GM12873 (cell line): ENCODE measurements at regions not wholly inside any gene's neighbourhood (a gene's known extent, or its start where the extent isn't known, plus 50 kb on each side); places are given as distances from the start of the nearest gene placed in this dataset.

Experiments used
- CTCF ChIP-seq: IDR thresholded peaks from 2 replicates; pipeline ENCODE4 v1.5.1; 2012; ENCODE audit warnings: low read depth, mild to moderate bottlenecking, moderate library complexity, low read length, control low read depth; ENCODE audit not compliant: insufficient read depth; ENCODE audit errors: missing control alignments

GRCh38 chr1:22290611-22291010 is 147.7 kb upstream of the WNT4 start:
- TF ChIP-seq CTCF = no peak

GRCh38 chr1:22291057-22291456 is 148.2 kb upstream of the WNT4 start:
- TF ChIP-seq CTCF = no peak

- no peak for TF ChIP-seq CTCF
These were observed 148.6 kb upstream of the WNT4 start for GRCh38 chr1:22291494-22291893.

GRCh38 chr1:22292011-22292788 is 149.3 kb upstream of the WNT4 start:
- no peak for TF ChIP-seq CTCF

GRCh38 chr1:22295396-22295795 is 152.5 kb upstream of the WNT4 start:
- TF ChIP-seq CTCF = no peak

- no peak for TF ChIP-seq CTCF
These were observed 153.0 kb upstream of the WNT4 start for GRCh38 chr1:22295856-22296255.

- TF ChIP-seq CTCF = no peak
These were observed 154.0 kb upstream of the WNT4 start for GRCh38 chr1:22296701-22297591.
